K562 (cell line): ENCODE measurements at regions not wholly inside any gene's neighbourhood (a gene's known extent, or its start where the extent isn't known, plus 50 kb on each side); places are given as distances from the start of the nearest gene placed in this dataset.

Experiments
- ATAC-seq: fragments of 200-7000 bp; cut with Tn5 transposase; 3 replicates; pipeline ENCODE4 v1.9.1; 2020; ENCODE audit warnings: moderate library complexity
- BruUV-seq: library from RNA; stranded (reverse); fragments of 400-500 nt; replicated peaks from 2 replicates; lab custom pipeline; 2021; lab: Mats Ljungman, UMichigan
- CTCF ChIA-PET: fragments of 300-600 bp; formaldehyde crosslinking; extraction: SDS; loops from one replicate; lab custom pipeline; 2021; ENCODE audit warnings: low intra/inter-chr PET ratio; lab: Yijun Ruan, JAX
- POLR2A ChIA-PET: fragments of 300-600, 350-650 bp; sonication (Branson Sonifier 250); formaldehyde crosslinking; extraction: SDS; loops from one replicate; lab custom pipeline; 2021; ENCODE audit warnings: antibody characterized with exemption, inconsistent platforms; lab: Yijun Ruan, JAX
- DNase-seq, 4 experiments: peaks; one replicate each; pipeline versions ENCODE4 v3.0.0 to v3.0.0-alpha.2; 2011 to 2018; ENCODE audit warnings: low spot score in 3 of 4, mixed read lengths in 3 of 4; ENCODE audit errors: extremely low read depth in 1 of 4
- FAIRE-seq: peaks from 2 replicates; lab custom pipeline; 2011; peaks lifted over from hg19 to GRCh38; lab: Jason Lieb, UNC
- H2AFZ ChIP-seq: 2 replicates; pipeline ENCODE4 v1.6.0; 2011; ENCODE audit warnings: low read depth, low read length, control low read depth, inconsistent platforms
- H3K27ac ChIP-seq: fragments of 200-600 bp; 3 replicates; pipeline ENCODE4 v1.8.0; 2011; ENCODE audit warnings: low read depth, mild to moderate bottlenecking, control low read depth, inconsistent platforms, low read length, moderate library complexity, mixed read lengths; ENCODE audit errors: extremely low read depth
- H3K27me3 ChIP-seq, 2 experiments: fragments of 300-600 bp in 1 of 2; 2 replicates in 1 of 2; 3 replicates in 1 of 2; pipeline versions ENCODE4 v1.6.0 to v1.8.0; 2011; ENCODE audit warnings: inconsistent platforms in 2 of 2, low read length in 2 of 2, mild to moderate bottlenecking in 1 of 2, mixed read lengths in 1 of 2, moderate library complexity in 1 of 2; ENCODE audit not compliant: control insufficient read depth in 2 of 2, insufficient read depth in 2 of 2
- H3K36me3 ChIP-seq: fragments of 300-600 bp; 3 replicates; pipeline ENCODE4 v1.8.0; 2011; ENCODE audit warnings: mild to moderate bottlenecking, low read length, inconsistent platforms; ENCODE audit not compliant: control insufficient read depth, insufficient read depth
- H3K4me1 ChIP-seq, 2 experiments: fragments of 200-600 bp in 1 of 2; replicated peaks in 1 of 2; 2 replicates in 1 of 2; 3 replicates in 1 of 2; pipeline versions ENCODE4 v1.5.1 to v1.8.0; 2011; ENCODE audit warnings: inconsistent platforms in 2 of 2, low read length in 2 of 2, mild to moderate bottlenecking in 1 of 2, mixed read lengths in 1 of 2, moderate library complexity in 1 of 2; ENCODE audit not compliant: control insufficient read depth in 2 of 2, insufficient read depth in 2 of 2
- H3K4me2 ChIP-seq: 2 replicates; pipeline ENCODE4 v1.6.1; 2011; ENCODE audit warnings: low read length, control low read depth, inconsistent platforms, mixed read lengths; ENCODE audit not compliant: insufficient read depth
- H3K4me3 ChIP-seq: fragments of 200-600 bp; sonication (generic), shearing (Covaris generic); 2 replicates; pipeline ENCODE4 v1.5.1; 2016; ENCODE audit warnings: control low read depth, inconsistent platforms
- H3K79me2 ChIP-seq: fragments of 200-600 bp; 3 replicates; pipeline ENCODE4 v1.8.0; 2011; ENCODE audit warnings: low read length, inconsistent platforms; ENCODE audit not compliant: control insufficient read depth, insufficient read depth
- H3K9ac ChIP-seq, 2 experiments: 2 replicates each; pipeline versions ENCODE4 v1.6.0 to v1.6.1; 2011; ENCODE audit warnings: low read depth in 2 of 2, low read length in 2 of 2, control low read depth in 1 of 2, inconsistent platforms in 1 of 2, mild to moderate bottlenecking in 1 of 2, mixed read lengths in 1 of 2; ENCODE audit not compliant: insufficient read depth in 1 of 2
- H3K9me1 ChIP-seq: one replicate; pipeline ENCODE4 v1.6.0; 2011; ENCODE audit warnings: inconsistent platforms, mild to moderate bottlenecking, low read length, moderate library complexity; ENCODE audit not compliant: control insufficient read depth, insufficient read depth
- H3K9me3 ChIP-seq: replicated peaks from 2 replicates; pipeline ENCODE4 v1.5.1; 2011; ENCODE audit warnings: low read depth, low read length, inconsistent platforms; ENCODE audit not compliant: control insufficient read depth, insufficient read depth
- H4K20me1 ChIP-seq: replicated peaks from 2 replicates; pipeline ENCODE4 v1.6.1; 2011; ENCODE audit warnings: low read length, inconsistent platforms, mixed read lengths; ENCODE audit not compliant: control insufficient read depth, insufficient read depth
- BMI1 ChIP-seq: fragments of 150-350 bp; IDR thresholded peaks from 2 replicates; pipeline ENCODE4 v1.6.1; 2014; ENCODE audit warnings: low read length
- BRD4 ChIP-seq: fragments of 200-600 bp; sonication (generic); IDR thresholded peaks from 2 replicates; pipeline ENCODE4 v1.6.1; 2017; ENCODE audit warnings: inconsistent platforms
- CREBBP ChIP-seq: IDR thresholded peaks from one replicate; pipeline ENCODE4 v1.6.1; 2012; ENCODE audit warnings: low read depth, mild to moderate bottlenecking, control low read depth, inconsistent platforms, low read length
- DPF2 ChIP-seq: fragments of 450-650 bp; IDR thresholded peaks from 2 replicates; pipeline ENCODE4 v1.6.1; 2016
- FIP1L1 ChIP-seq: fragments of 200-400 bp; formaldehyde crosslinking; IDR thresholded peaks from 2 replicates; pipeline ENCODE4 v1.6.1; 2018; ENCODE audit warnings: mild to moderate bottlenecking, low read depth, low read length; ENCODE audit not compliant: poor library complexity, severe bottlenecking
- HDAC2 ChIP-seq: fragments of 450-650 bp; IDR thresholded peaks from 2 replicates; pipeline ENCODE4 v1.6.1; 2016; ENCODE audit warnings: mild to moderate bottlenecking
- HMBOX1 ChIP-seq: sonication (generic); IDR thresholded peaks from 2 replicates; pipeline ENCODE4 v1.6.1; 2016
- NCOR1 ChIP-seq: fragments of 450-650 bp; IDR thresholded peaks from 2 replicates; pipeline ENCODE4 v1.6.1; 2016; ENCODE audit warnings: mild to moderate bottlenecking, moderate library complexity
- PCBP1 ChIP-seq: fragments of 200-400 bp; formaldehyde crosslinking; IDR thresholded peaks from 2 replicates; pipeline ENCODE4 v1.6.1; 2018; ENCODE audit warnings: mild to moderate bottlenecking, low read depth, low read length; ENCODE audit not compliant: poor library complexity, severe bottlenecking
- SAFB ChIP-seq: fragments of 200-400 bp; formaldehyde crosslinking; IDR thresholded peaks from 2 replicates; pipeline ENCODE4 v1.6.1; 2017; ENCODE audit warnings: low read depth, low read length, borderline replicate concordance
- SNIP1 ChIP-seq: fragments of 450-650 bp; IDR thresholded peaks from 2 replicates; pipeline ENCODE4 v1.7.1; 2017; ENCODE audit warnings: low read depth, mild to moderate bottlenecking
- SRF ChIP-seq, 2 experiments: fragments of 250-450, 450-650 bp in 1 of 2; sonication (Bioruptor Pico) in 1 of 2; sonication (generic) in 1 of 2; formaldehyde crosslinking; IDR thresholded peaks; 2 replicates each; pipeline versions ENCODE4 v1.5.0 to v1.5.1; 2020 to 2022; ENCODE audit warnings: mild to moderate bottlenecking in 1 of 2, missing genetic modification reagents in 1 of 2
- TAF9B ChIP-seq: fragments of 450-650 bp; IDR thresholded peaks from 2 replicates; pipeline ENCODE4 v1.6.1; 2018; ENCODE audit warnings: mild to moderate bottlenecking; ENCODE audit not compliant: partially characterized antibody
- TCFL5 ChIP-seq: fragments of 250-450 bp; sonication (Bioruptor Pico); conservative IDR thresholded peaks from 2 replicates; pipeline ENCODE4 v1.6.1; 2021; ENCODE audit warnings: mild to moderate bottlenecking, moderate library complexity, matching md5 sums
- U2AF2 ChIP-seq: fragments of 200-400 bp; formaldehyde crosslinking; optimal IDR thresholded peaks from 2 replicates; pipeline ENCODE3; 2017; ENCODE audit warnings: low read depth, mild to moderate bottlenecking, low read length
- ZNF212 ChIP-seq: fragments of 450-650 bp; formaldehyde crosslinking; IDR thresholded peaks from 2 replicates; pipeline ENCODE4 v1.4.0; 2020; ENCODE audit warnings: mild to moderate bottlenecking
- ZNF3 ChIP-seq: fragments of 250-450 bp; sonication (Bioruptor Pico); IDR thresholded peaks from 2 replicates; pipeline ENCODE4 v1.5.0; 2021; ENCODE audit warnings: mild to moderate bottlenecking, moderate library complexity
- ZNF551 ChIP-seq: fragments of 250-450 bp; sonication (Bioruptor Pico); IDR thresholded peaks from 2 replicates; pipeline ENCODE4 v1.5.0; 2021; ENCODE audit warnings: mild to moderate bottlenecking, moderate library complexity
- ZNF717 ChIP-seq: fragments of 250-450 bp; sonication (Bioruptor Pico); IDR thresholded peaks from 2 replicates; pipeline ENCODE4 v1.5.0; 2021
- WGBS: fragments of 100-300 bp; shearing (Covaris generic); methylation state at CpG from one replicate; pipeline ENCODE4 v1.1.6; 2016; ENCODE audit warnings: low coverage, mixed read lengths; ENCODE audit not compliant: insufficient coverage; ENCODE audit errors: missing lambda C conversion rate; 5-methylcytosine and 5-hydroxymethylcytosine counted together
- in situ Hi-C: fragments of 300-500 bp; cut with MboI; formaldehyde crosslinking; loops from 4 replicates; pipeline ENCODE4 v1.15.0; 2018; ENCODE audit warnings: inconsistent platforms, mixed read lengths
- intact Hi-C: fragments of 100-400 bp; cut with micrococcal nuclease; formaldehyde crosslinking; loops from 2 replicates; pipeline ENCODE4 v1.14.2; 2022
- TF ChIP-seq, protein P1 (sequence below): sonication (generic); formaldehyde crosslinking; IDR thresholded peaks from 2 replicates; pipeline ENCODE4 v1.8.1; 2023; ENCODE audit warnings: mild to moderate bottlenecking, missing genetic modification reagents

DNA sequence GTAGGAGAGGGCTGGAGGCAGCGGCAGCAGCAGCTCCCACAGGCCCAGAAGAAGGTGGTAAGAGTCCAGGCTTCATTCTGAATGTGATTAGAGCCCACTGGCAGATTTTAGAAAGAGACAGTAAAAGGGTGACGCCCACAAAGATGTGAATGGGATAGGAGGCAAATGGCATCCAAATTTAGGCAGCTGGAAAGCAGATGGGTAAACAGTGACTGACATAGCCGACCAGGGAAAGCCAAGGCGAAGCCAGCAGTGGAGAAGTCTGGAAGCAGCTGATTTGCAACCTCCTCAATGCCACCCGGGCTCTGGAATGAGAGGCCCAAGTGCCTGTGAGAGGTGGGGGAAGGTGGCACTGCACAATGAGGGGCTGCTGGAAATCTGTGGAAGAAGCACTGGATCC is 103.3 kb downstream of the C5orf15 start:
- in situ Hi-C loops: no loop called here

More for the DNA sequence above, 103.3 kb downstream of the C5orf15 start:
- TF ChIP-seq ZNF551 (CRISPR knock-in tag): no peak
- TF ChIP-seq CREBBP: no peak
- no peak for TF ChIP-seq SAFB
- TF ChIP-seq ZNF212 (CRISPR knock-in tag): no peak
- no peak for TF ChIP-seq DPF2
- no peak for TF ChIP-seq TAF9B
- TF ChIP-seq FIP1L1: no peak
- no peak for TF ChIP-seq SNIP1
- TF ChIP-seq, protein P1, sequence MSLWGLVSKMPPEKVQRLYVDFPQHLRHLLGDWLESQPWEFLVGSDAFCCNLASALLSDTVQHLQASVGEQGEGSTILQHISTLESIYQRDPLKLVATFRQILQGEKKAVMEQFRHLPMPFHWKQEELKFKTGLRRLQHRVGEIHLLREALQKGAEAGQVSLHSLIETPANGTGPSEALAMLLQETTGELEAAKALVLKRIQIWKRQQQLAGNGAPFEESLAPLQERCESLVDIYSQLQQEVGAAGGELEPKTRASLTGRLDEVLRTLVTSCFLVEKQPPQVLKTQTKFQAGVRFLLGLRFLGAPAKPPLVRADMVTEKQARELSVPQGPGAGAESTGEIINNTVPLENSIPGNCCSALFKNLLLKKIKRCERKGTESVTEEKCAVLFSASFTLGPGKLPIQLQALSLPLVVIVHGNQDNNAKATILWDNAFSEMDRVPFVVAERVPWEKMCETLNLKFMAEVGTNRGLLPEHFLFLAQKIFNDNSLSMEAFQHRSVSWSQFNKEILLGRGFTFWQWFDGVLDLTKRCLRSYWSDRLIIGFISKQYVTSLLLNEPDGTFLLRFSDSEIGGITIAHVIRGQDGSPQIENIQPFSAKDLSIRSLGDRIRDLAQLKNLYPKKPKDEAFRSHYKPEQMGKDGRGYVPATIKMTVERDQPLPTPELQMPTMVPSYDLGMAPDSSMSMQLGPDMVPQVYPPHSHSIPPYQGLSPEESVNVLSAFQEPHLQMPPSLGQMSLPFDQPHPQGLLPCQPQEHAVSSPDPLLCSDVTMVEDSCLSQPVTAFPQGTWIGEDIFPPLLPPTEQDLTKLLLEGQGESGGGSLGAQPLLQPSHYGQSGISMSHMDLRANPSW (CRISPR knock-in tag): no peak
- TF ChIP-seq HMBOX1: no peak
- no peak for TF ChIP-seq ZNF3
- no peak for TF ChIP-seq TCFL5 (CRISPR knock-in tag)
- no peak for TF ChIP-seq BRD4
- TF ChIP-seq PCBP1: no peak
- TF ChIP-seq NCOR1: no peak
- TF ChIP-seq SRF (CRISPR knock-in tag; IDR thresholded peaks at IDR 0.05): no peak
- TF ChIP-seq ZNF717 (CRISPR knock-in tag): no peak
- TF ChIP-seq HDAC2: no peak
- TF ChIP-seq U2AF2: no peak
- TF ChIP-seq BMI1: no peak
- H3K36me3 ChIP-seq: no peaks in the 10 kb centered on the region
- H3K79me2 ChIP-seq: no peaks in the 10 kb centered on the region
- H3K4me1 ChIP-seq: peaks cover 3 to 4% of the 10 kb centered on the region in 2 experiments; a peak in 2 of 5 replicates
- intact Hi-C loops: loop anchor here (5.0 to 10.0 kb wide), 3 partner anchors 77 to 313 kb away; no protein-coding TSS in a partner anchor
- no peak overlapping the region for H3K27ac ChIP-seq
- no peak overlapping the region for H2AFZ ChIP-seq
- 4% methylated on average over 5 of the region's 5 CpGs for WGBS
- H3K4me2 ChIP-seq: no peak overlapping the region
- no peak for ATAC-seq
- H3K9me1 ChIP-seq: no peaks in the 10 kb centered on the region
- H3K9ac ChIP-seq: no peak overlapping the region
- CTCF ChIA-PET: no interaction called here
- H3K27me3 ChIP-seq: peaks cover 13 to 53% of the 10 kb centered on the region in 2 experiments; a peak in 4 of 5 replicates
- H3K9me3 ChIP-seq: no peaks in the 10 kb centered on the region
- no peak overlapping the region for H3K4me3 ChIP-seq
- no TSS peak for BruUV-seq
- no peak for FAIRE-seq
- POLR2A ChIA-PET: interaction anchor here (0.5 to 0.7 kb wide), 2 partner anchors 15 to 18 kb away, joined by 3 to 5 read pairs; no protein-coding TSS in a partner anchor
- 0 out of 2 replicates have a peak, but pooled peaks cover 4% of the 10 kb centered on the region for H4K20me1 ChIP-seq
- no peak for DNase-seq
